ENCODE measurements at regions not wholly inside any gene's neighbourhood (a gene's known extent, or its start where the extent isn't known, plus 50 kb on each side); places are given as distances from the start of the nearest gene placed in this dataset.
A peak's percentile ranks its signal among the peaks of the same experiment; 100 is the strongest.

- WGBS, result 77% methylated on average over 2 of the region's 2 CpGs
- H3K4me1 ChIP-seq (replicated peaks), result no peaks in the 10 kb centered on the region
- H3K36me3 ChIP-seq, result no peaks in the 10 kb centered on the region
- peak; percentile 19 for DNase-seq (ENCODE audit: low spot score)
- intact Hi-C loops (cut with DNase I), result no loop called here
- no peaks in the 10 kb centered on the region for H3K9me3 ChIP-seq
- TF ChIP-seq POLR2AphosphoS5 (IDR thresholded peaks at IDR 0.05) (no peak), CTCF (IDR thresholded peaks at IDR 0.05) (no peak), POLR2A (IDR thresholded peaks at IDR 0.05) (no peak)
- H3K27ac ChIP-seq, result no peak overlapping the region
- no peak overlapping the region for H3K4me3 ChIP-seq
- H3K27me3 ChIP-seq (replicated peaks; ENCODE audit: insufficient read depth), result no peaks in the 10 kb centered on the region
Observed at GRCh38 chr16:35450648-35451047, 1991.2 kb downstream of the TP53TG3F start.

GRCh38 chr16:35452471-35452870 is 1993.1 kb downstream of the TP53TG3F start:
- Histone ChIP-seq H3K4me1 (replicated peaks) (no peaks in the 10 kb centered on the region), H3K36me3 (no peaks in the 10 kb centered on the region), H3K27me3 (replicated peaks; ENCODE audit: insufficient read depth) (no peaks in the 10 kb centered on the region), H3K9me3 (no peaks in the 10 kb centered on the region), H3K4me3 (no peak overlapping the region), H3K27ac (no peak overlapping the region)
- WGBS, result 75% methylated on average over 13 of the region's 13 CpGs
- intact Hi-C loops (cut with DNase I), result no loop called here
- no peak for TF ChIP-seq POLR2A (IDR thresholded peaks at IDR 0.05)
- TF ChIP-seq POLR2AphosphoS5 (IDR thresholded peaks at IDR 0.05), result no peak
- no peak for TF ChIP-seq CTCF (IDR thresholded peaks at IDR 0.05)
- DNase-seq (ENCODE audit: low spot score), result no peak

GRCh38 chr16:35463358-35463757 is 2003.9 kb downstream of the TP53TG3F start:
- no peak for DNase-seq (ENCODE audit: low spot score)
- TF ChIP-seq POLR2A (IDR thresholded peaks at IDR 0.05) (no peak), POLR2AphosphoS5 (IDR thresholded peaks at IDR 0.05) (no peak), CTCF (IDR thresholded peaks at IDR 0.05) (no peak)
- Histone ChIP-seq H3K4me1 (replicated peaks) (no peaks in the 10 kb centered on the region), H3K9me3 (no peaks in the 10 kb centered on the region), H3K4me3 (no peak overlapping the region), H3K27me3 (replicated peaks; ENCODE audit: insufficient read depth) (no peaks in the 10 kb centered on the region), H3K36me3 (no peaks in the 10 kb centered on the region), H3K27ac (peak overlapping the region in 1 of 2 donors; percentile 50)
- 12% methylated on average over 1 of the region's 1 CpG for WGBS
- intact Hi-C loops (cut with DNase I), result no loop called here

- H3K9me3 ChIP-seq, result no peaks in the 10 kb centered on the region
- intact Hi-C loops (cut with DNase I), result loop anchor here (10.0 kb wide), 1 partner anchor 64 kb away; no protein-coding TSS in a partner anchor
- DNase-seq (ENCODE audit: low spot score), result no peak
- WGBS, result 25% methylated on average over 1 of the region's 1 CpG
- no peaks in the 10 kb centered on the region for H3K4me1 ChIP-seq (replicated peaks)
- no peak overlapping the region for H3K4me3 ChIP-seq
- TF ChIP-seq CTCF (IDR thresholded peaks at IDR 0.05) (no peak), POLR2A (IDR thresholded peaks at IDR 0.05) (no peak), POLR2AphosphoS5 (IDR thresholded peaks at IDR 0.05) (no peak)
- H3K27me3 ChIP-seq (replicated peaks; ENCODE audit: insufficient read depth), result no peaks in the 10 kb centered on the region
- no peak overlapping the region for H3K27ac ChIP-seq
- no peaks in the 10 kb centered on the region for H3K36me3 ChIP-seq
Observed at GRCh38 chr16:35480361-35480760, 2020.9 kb downstream of the TP53TG3F start.

GRCh38 chr16:35480988-35481387 is 2021.6 kb downstream of the TP53TG3F start:
- no peak for DNase-seq (ENCODE audit: low spot score)
- H3K4me3 ChIP-seq, result no peak overlapping the region
- H3K36me3 ChIP-seq, result no peaks in the 10 kb centered on the region
- intact Hi-C loops (cut with DNase I), result loop anchor here (10.0 kb wide), 1 partner anchor 64 kb away; no protein-coding TSS in a partner anchor
- H3K27me3 ChIP-seq (replicated peaks; ENCODE audit: insufficient read depth), result no peaks in the 10 kb centered on the region
- no peaks in the 10 kb centered on the region for H3K4me1 ChIP-seq (replicated peaks)
- no peak overlapping the region for H3K27ac ChIP-seq
- no peaks in the 10 kb centered on the region for H3K9me3 ChIP-seq
- TF ChIP-seq POLR2AphosphoS5 (IDR thresholded peaks at IDR 0.05) (no peak), CTCF (IDR thresholded peaks at IDR 0.05) (no peak), POLR2A (IDR thresholded peaks at IDR 0.05) (no peak)

Data from prostate gland (tissue), 2 donors.